Loucy (cell line): ENCODE measurements at regions not wholly inside any gene's neighbourhood (a gene's known extent, or its start where the extent isn't known, plus 50 kb on each side); places are given as distances from the start of the nearest gene placed in this dataset.

Source experiments
- CTCF ChIP-seq: fragments of 200-600 bp; sonication (generic); conservative IDR thresholded peaks from 2 replicates; pipeline ENCODE4 v1.5.1; 2014; ENCODE audit warnings: mild to moderate bottlenecking, antibody characterized with exemption, low read length
- EZH2phosphoT487 ChIP-seq: fragments of 200-600 bp; IDR thresholded peaks from 2 replicates; pipeline ENCODE4 v1.6.1; 2018; ENCODE audit warnings: antibody characterized with exemption, mild to moderate bottlenecking, moderate library complexity, borderline replicate concordance

GRCh38 chr1:229064320-229065168 lies 206.4 kb upstream of the RAB4A start:
- TF ChIP-seq CTCF = no peak
- no peak for TF ChIP-seq EZH2phosphoT487
